ENCODE measurements at regions not wholly inside any gene's neighbourhood (a gene's known extent, or its start where the extent isn't known, plus 50 kb on each side); places are given as distances from the start of the nearest gene placed in this dataset.

DNA sequence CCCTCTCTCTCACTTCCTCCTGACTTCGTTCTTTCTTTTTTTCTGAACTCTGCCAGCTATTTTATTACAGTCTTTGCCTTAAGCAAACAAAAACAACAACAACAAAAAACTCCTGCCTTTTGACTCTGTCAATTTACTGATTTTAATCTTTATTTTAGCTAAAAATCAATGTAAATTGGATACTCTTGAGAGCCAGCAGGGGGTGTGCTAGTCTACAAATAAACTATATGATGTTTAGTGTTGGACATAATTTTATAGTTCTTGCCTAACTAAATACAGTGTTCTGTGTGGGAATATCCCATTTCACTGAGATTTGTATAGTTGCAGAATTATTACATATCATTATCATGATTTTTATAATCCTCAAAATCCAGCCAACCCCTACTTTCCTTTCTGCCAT lies 1199.9 kb upstream of the SPRY2 start:
- Histone ChIP-seq H3K36me3 (ENCODE audit: control insufficient read depth in 4 of 4, insufficient read depth in 3 of 4, low read depth in 1 of 4, low read length in 3 of 4) (no peaks in the 10 kb centered on the region), H3K4me1 (ENCODE audit: control insufficient read depth in 4 of 4, insufficient read depth in 4 of 4, low read length in 3 of 4) (no peaks in the 10 kb centered on the region), H3K4me3 (ENCODE audit: low read depth in 1 of 3, low read length in 3 of 3) (no peak overlapping the region), H3K27me3 (ENCODE audit: control insufficient read depth in 4 of 4, insufficient read depth in 4 of 4, low read length in 3 of 4) (no peaks in the 10 kb centered on the region), H3K9me3 (ENCODE audit: control insufficient read depth in 4 of 4, low read length in 3 of 4) (no peaks in the 10 kb centered on the region), H3K9ac (ENCODE audit: low read depth in 1 of 2, low read length in 2 of 2) (no peak overlapping the region), H3K27ac (ENCODE audit: low read depth in 1 of 2, low read length in 2 of 2) (no peak overlapping the region)
- no peak for TF ChIP-seq SP1 (IDR thresholded peaks at IDR 0.05)
- TF ChIP-seq NR2F2 (IDR thresholded peaks at IDR 0.05) = no peak
- TF ChIP-seq, protein P1, sequence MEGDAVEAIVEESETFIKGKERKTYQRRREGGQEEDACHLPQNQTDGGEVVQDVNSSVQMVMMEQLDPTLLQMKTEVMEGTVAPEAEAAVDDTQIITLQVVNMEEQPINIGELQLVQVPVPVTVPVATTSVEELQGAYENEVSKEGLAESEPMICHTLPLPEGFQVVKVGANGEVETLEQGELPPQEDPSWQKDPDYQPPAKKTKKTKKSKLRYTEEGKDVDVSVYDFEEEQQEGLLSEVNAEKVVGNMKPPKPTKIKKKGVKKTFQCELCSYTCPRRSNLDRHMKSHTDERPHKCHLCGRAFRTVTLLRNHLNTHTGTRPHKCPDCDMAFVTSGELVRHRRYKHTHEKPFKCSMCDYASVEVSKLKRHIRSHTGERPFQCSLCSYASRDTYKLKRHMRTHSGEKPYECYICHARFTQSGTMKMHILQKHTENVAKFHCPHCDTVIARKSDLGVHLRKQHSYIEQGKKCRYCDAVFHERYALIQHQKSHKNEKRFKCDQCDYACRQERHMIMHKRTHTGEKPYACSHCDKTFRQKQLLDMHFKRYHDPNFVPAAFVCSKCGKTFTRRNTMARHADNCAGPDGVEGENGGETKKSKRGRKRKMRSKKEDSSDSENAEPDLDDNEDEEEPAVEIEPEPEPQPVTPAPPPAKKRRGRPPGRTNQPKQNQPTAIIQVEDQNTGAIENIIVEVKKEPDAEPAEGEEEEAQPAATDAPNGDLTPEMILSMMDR (IDR thresholded peaks at IDR 0.05; ENCODE audit: low read depth, low read length, missing input control) = peak; percentile 26
- TF ChIP-seq, protein P2, sequence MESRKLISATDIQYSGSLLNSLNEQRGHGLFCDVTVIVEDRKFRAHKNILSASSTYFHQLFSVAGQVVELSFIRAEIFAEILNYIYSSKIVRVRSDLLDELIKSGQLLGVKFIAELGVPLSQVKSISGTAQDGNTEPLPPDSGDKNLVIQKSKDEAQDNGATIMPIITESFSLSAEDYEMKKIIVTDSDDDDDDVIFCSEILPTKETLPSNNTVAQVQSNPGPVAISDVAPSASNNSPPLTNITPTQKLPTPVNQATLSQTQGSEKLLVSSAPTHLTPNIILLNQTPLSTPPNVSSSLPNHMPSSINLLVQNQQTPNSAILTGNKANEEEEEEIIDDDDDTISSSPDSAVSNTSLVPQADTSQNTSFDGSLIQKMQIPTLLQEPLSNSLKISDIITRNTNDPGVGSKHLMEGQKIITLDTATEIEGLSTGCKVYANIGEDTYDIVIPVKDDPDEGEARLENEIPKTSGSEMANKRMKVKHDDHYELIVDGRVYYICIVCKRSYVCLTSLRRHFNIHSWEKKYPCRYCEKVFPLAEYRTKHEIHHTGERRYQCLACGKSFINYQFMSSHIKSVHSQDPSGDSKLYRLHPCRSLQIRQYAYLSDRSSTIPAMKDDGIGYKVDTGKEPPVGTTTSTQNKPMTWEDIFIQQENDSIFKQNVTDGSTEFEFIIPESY (IDR thresholded peaks at IDR 0.05) = no peak
- no peak for TF ChIP-seq EGR1 (IDR thresholded peaks at IDR 0.05; ENCODE audit: low read depth in 2 of 2)
- peak; percentile 29 to 53 for TF ChIP-seq RAD21 (IDR thresholded peaks at IDR 0.05)
- no peak for TF ChIP-seq TAF1 (conservative IDR thresholded peaks at IDR 0.05)
- DNase-seq (ENCODE audit: low spot score) = no peak
- WGBS = 31% methylated on average over 1 of the region's 1 CpG

DNA sequence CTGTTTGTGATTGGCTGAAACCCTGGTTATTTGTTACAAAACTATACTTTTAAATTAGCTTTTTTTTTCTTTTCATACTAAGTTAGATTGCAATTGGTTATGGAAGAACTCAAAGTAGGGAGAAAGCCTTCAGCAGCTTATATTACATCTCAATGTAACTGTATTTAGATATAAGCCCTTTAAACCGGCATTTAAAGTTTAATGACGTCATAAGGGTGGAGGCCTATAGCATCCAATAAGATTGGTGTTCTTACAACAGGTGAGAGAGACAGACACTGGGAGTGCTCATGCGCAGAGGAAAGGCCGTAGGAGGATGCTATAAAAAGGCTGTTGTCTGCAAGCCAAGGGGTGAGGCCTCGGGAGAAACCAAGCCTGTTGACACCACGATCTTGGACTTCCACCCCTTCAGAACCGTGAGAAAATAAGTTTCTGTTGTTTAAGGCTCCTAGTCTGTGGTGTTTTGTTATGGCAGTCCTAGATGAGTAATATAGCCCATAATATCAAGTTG lies 1198.8 kb upstream of the SPRY2 start:
- Histone ChIP-seq H3K36me3 (ENCODE audit: control insufficient read depth in 4 of 4, insufficient read depth in 3 of 4, low read depth in 1 of 4, low read length in 3 of 4) (no peaks in the 10 kb centered on the region), H3K9ac (ENCODE audit: low read depth in 1 of 2, low read length in 2 of 2) (no peak overlapping the region), H3K27ac (ENCODE audit: low read depth in 1 of 2, low read length in 2 of 2) (no peak overlapping the region), H3K4me1 (ENCODE audit: control insufficient read depth in 4 of 4, insufficient read depth in 4 of 4, low read length in 3 of 4) (no peaks in the 10 kb centered on the region), H3K27me3 (ENCODE audit: control insufficient read depth in 4 of 4, insufficient read depth in 4 of 4, low read length in 3 of 4) (no peaks in the 10 kb centered on the region), H3K9me3 (ENCODE audit: control insufficient read depth in 4 of 4, low read length in 3 of 4) (no peaks in the 10 kb centered on the region), H3K4me3 (ENCODE audit: low read depth in 1 of 3, low read length in 3 of 3) (no peak overlapping the region)
- DNase-seq (ENCODE audit: low spot score) = no peak
- no peak for TF ChIP-seq EGR1 (IDR thresholded peaks at IDR 0.05; ENCODE audit: low read depth in 2 of 2)
- no peak for TF ChIP-seq TAF1 (conservative IDR thresholded peaks at IDR 0.05)
- TF ChIP-seq, protein P3, sequence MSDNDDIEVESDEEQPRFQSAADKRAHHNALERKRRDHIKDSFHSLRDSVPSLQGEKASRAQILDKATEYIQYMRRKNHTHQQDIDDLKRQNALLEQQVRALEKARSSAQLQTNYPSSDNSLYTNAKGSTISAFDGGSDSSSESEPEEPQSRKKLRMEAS (IDR thresholded peaks at IDR 0.05) = no peak
- TF ChIP-seq, protein P1 (IDR thresholded peaks at IDR 0.05; ENCODE audit: low read depth, low read length, missing input control) = no peak
- TF ChIP-seq, protein P2 (IDR thresholded peaks at IDR 0.05) = no peak
- TF ChIP-seq HNF4A (conservative IDR thresholded peaks at IDR 0.05) = no peak
- TF ChIP-seq, protein P4, sequence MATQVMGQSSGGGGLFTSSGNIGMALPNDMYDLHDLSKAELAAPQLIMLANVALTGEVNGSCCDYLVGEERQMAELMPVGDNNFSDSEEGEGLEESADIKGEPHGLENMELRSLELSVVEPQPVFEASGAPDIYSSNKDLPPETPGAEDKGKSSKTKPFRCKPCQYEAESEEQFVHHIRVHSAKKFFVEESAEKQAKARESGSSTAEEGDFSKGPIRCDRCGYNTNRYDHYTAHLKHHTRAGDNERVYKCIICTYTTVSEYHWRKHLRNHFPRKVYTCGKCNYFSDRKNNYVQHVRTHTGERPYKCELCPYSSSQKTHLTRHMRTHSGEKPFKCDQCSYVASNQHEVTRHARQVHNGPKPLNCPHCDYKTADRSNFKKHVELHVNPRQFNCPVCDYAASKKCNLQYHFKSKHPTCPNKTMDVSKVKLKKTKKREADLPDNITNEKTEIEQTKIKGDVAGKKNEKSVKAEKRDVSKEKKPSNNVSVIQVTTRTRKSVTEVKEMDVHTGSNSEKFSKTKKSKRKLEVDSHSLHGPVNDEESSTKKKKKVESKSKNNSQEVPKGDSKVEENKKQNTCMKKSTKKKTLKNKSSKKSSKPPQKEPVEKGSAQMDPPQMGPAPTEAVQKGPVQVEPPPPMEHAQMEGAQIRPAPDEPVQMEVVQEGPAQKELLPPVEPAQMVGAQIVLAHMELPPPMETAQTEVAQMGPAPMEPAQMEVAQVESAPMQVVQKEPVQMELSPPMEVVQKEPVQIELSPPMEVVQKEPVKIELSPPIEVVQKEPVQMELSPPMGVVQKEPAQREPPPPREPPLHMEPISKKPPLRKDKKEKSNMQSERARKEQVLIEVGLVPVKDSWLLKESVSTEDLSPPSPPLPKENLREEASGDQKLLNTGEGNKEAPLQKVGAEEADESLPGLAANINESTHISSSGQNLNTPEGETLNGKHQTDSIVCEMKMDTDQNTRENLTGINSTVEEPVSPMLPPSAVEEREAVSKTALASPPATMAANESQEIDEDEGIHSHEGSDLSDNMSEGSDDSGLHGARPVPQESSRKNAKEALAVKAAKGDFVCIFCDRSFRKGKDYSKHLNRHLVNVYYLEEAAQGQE (IDR thresholded peaks at IDR 0.05) = no peak
- 68% methylated on average over 7 of the region's 7 CpGs for WGBS
